ENCODE measurements at regions not wholly inside any gene's neighbourhood (a gene's known extent, or its start where the extent isn't known, plus 50 kb on each side); places are given as distances from the start of the nearest gene placed in this dataset.

DNA sequence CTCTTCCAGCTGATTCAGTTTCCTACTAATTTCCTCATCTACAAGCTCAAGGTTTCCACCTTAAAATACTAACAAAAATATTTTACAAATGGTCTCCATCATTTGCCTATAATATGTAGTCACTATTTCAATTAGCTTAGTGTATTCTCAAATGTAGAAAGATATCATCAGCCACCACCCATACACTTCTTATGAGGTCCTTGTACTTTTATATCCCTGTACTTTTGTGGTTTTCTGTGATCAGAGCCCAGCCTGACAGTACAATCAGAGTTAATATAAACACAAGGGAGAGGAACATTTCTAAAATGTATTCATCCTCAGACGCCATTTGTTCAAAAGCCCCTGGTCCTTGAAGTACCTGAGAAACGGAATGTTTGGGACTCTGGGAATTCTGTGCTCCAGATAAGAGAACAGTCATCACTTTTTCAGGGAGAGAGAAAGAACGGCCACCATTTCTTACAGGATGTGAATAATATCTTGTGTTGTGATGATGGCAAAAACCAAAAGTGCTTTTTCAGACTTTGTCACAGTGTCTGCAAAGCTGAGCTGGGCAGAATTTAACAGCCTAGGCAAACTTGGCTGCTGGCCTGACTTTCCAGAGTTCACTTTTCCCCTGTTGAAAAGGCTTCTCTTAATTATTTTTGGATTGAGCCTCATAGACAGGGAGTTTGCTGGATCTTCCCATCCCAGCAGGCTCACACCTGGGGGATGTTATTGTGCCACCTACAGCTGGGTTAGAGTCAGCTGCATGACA is 361.7 kb upstream of the ACVR2A start:
- FAIRE-seq, result no peak
- Histone ChIP-seq H3K9me3 (ENCODE audit: control insufficient read depth in 2 of 3, insufficient read depth in 1 of 3, low read length in 3 of 3) (no peaks in the 10 kb centered on the region), H3K36me3 (ENCODE audit: control insufficient read depth in 2 of 3, insufficient read depth in 3 of 3, low read length in 3 of 3) (no peaks in the 10 kb centered on the region), H3K4me3 (ENCODE audit: low read length in 3 of 3) (no peak overlapping the region), H3K27ac (ENCODE audit: low read depth in 2 of 2, low read length in 2 of 2) (no peak overlapping the region), H3K9ac (ENCODE audit: low read length in 3 of 3) (no peak overlapping the region), H3K4me1 (ENCODE audit: control insufficient read depth in 2 of 3, insufficient read depth in 2 of 3, low read depth in 1 of 3, low read length in 3 of 3) (peaks cover 3 to 5% (median 4%) of the 10 kb centered on the region in 3 donors), H3K27me3 (ENCODE audit: control insufficient read depth, insufficient read depth, low read length) (no peaks in the 10 kb centered on the region)
- no peak for DNase-seq
- TF ChIP-seq, protein P1, sequence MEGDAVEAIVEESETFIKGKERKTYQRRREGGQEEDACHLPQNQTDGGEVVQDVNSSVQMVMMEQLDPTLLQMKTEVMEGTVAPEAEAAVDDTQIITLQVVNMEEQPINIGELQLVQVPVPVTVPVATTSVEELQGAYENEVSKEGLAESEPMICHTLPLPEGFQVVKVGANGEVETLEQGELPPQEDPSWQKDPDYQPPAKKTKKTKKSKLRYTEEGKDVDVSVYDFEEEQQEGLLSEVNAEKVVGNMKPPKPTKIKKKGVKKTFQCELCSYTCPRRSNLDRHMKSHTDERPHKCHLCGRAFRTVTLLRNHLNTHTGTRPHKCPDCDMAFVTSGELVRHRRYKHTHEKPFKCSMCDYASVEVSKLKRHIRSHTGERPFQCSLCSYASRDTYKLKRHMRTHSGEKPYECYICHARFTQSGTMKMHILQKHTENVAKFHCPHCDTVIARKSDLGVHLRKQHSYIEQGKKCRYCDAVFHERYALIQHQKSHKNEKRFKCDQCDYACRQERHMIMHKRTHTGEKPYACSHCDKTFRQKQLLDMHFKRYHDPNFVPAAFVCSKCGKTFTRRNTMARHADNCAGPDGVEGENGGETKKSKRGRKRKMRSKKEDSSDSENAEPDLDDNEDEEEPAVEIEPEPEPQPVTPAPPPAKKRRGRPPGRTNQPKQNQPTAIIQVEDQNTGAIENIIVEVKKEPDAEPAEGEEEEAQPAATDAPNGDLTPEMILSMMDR (IDR thresholded peaks at IDR 0.05; ENCODE audit: borderline replicate concordance, extremely low read depth, insufficient read depth), result no peak
- intact Hi-C loops (cut with DNase I), result no loop called here

DNA sequence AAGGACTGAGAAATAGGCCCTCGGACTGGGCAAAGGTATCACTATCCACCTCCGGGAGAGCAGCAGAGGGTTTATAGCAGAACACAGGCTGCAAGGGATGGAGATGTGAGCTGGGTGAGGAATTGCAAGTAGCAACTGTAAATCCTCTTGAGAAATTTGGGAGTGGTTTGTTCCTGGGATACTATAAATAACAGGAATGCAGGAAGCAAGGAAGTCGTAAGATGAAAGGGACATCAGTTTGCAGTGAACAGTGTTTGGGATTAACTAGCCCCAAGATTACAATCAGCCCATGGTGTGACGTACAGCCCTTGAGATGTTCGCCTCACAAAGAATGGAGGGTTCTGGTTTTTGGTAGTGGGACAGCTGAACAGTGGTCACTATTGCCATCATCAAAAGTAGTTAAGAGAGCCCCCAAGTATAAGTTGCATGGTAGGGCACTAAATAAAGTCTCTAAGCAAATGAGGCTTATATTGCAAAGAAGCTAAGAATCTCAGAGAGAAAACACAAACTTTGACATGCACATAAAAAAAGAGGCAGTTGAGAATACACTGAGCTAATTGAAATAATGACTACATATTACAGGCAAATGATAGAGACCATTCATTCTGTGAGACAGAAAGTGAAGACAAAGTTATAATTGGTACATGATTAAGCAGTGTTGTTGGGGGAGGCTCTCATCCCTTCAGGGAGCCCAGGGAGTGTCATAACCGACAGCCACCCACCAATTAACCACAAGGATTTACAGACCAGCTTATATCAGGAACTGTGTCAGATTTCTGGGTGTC is 362.5 kb upstream of the ACVR2A start:
- Histone ChIP-seq H3K9ac (ENCODE audit: low read length in 3 of 3) (no peak overlapping the region), H3K9me3 (ENCODE audit: control insufficient read depth in 2 of 3, insufficient read depth in 1 of 3, low read length in 3 of 3) (no peaks in the 10 kb centered on the region), H3K27me3 (ENCODE audit: control insufficient read depth, insufficient read depth, low read length) (no peaks in the 10 kb centered on the region), H3K36me3 (ENCODE audit: control insufficient read depth in 2 of 3, insufficient read depth in 3 of 3, low read length in 3 of 3) (no peaks in the 10 kb centered on the region), H3K4me1 (ENCODE audit: control insufficient read depth in 2 of 3, insufficient read depth in 2 of 3, low read depth in 1 of 3, low read length in 3 of 3) (peaks cover 3 to 5% (median 4%) of the 10 kb centered on the region in 3 donors), H3K27ac (ENCODE audit: low read depth in 2 of 2, low read length in 2 of 2) (no peak overlapping the region), H3K4me3 (ENCODE audit: low read length in 3 of 3) (no peak overlapping the region)
- intact Hi-C loops (cut with DNase I), result no loop called here
- TF ChIP-seq, protein P1 (IDR thresholded peaks at IDR 0.05; ENCODE audit: borderline replicate concordance, extremely low read depth, insufficient read depth), result no peak
- FAIRE-seq (no peak), DNase-seq (peak in 1 of 5 donors; percentile 21)

DNA sequence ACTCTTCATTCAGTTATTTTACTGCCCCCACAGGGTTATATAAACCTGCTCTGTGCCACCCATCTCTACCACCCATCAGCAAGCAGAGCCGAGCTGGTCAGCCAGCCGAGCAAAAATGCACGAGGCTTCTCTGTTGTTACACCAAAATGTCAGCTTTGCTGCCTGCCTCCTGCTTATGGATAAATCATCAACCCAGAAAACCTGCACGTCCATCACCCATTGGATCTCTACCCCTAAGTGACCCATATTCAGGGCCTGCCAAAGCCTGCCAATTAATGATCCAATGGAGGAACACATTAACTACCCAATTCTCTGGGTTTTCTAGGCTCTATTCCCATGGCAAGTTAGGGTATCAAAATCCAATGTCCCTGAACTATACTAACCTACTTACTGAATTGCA is 365.5 kb upstream of the ACVR2A start:
- TF ChIP-seq, protein P1 (IDR thresholded peaks at IDR 0.05; ENCODE audit: borderline replicate concordance, extremely low read depth, insufficient read depth), result no peak
- peaks cover 3 to 5% (median 4%) of the 10 kb centered on the region in 3 donors for H3K4me1 ChIP-seq (ENCODE audit: control insufficient read depth in 2 of 3, insufficient read depth in 2 of 3, low read depth in 1 of 3, low read length in 3 of 3)
- H3K4me3 ChIP-seq (ENCODE audit: low read length in 3 of 3), result no peak overlapping the region
- no peaks in the 10 kb centered on the region for H3K36me3 ChIP-seq (ENCODE audit: control insufficient read depth in 2 of 3, insufficient read depth in 3 of 3, low read length in 3 of 3)
- DNase-seq (peak in 1 of 5 donors; percentile 6), FAIRE-seq (peak; percentile 29)
- no peak overlapping the region for H3K27ac ChIP-seq (ENCODE audit: low read depth in 2 of 2, low read length in 2 of 2)
- no peaks in the 10 kb centered on the region for H3K9me3 ChIP-seq (ENCODE audit: control insufficient read depth in 2 of 3, insufficient read depth in 1 of 3, low read length in 3 of 3)
- no peaks in the 10 kb centered on the region for H3K27me3 ChIP-seq (ENCODE audit: control insufficient read depth, insufficient read depth, low read length)
- no peak overlapping the region for H3K9ac ChIP-seq (ENCODE audit: low read length in 3 of 3)
- intact Hi-C loops (cut with DNase I), result no loop called here

Measured in kidney (tissue), 13 donors.